Suprapubic skin (tissue), 3 donors: ENCODE measurements at regions not wholly inside any gene's neighbourhood (a gene's known extent, or its start where the extent isn't known, plus 50 kb on each side); places are given as distances from the start of the nearest gene placed in this dataset.

Source experiments
- EP300 ChIP-seq: sonication (generic); formaldehyde crosslinking; IDR thresholded peaks from one replicate; pipeline ENCODE4 v1.6.1; 2017; ENCODE audit warnings: antibody characterized with exemption
- POLR2A ChIP-seq, 2 donors: fragments of 450-650 bp; IDR thresholded peaks; one replicate each; pipeline ENCODE4 v1.6.1; 2017; ENCODE audit warnings: antibody characterized with exemption in 2 of 2, mild to moderate bottlenecking in 2 of 2, moderate library complexity in 2 of 2
- TF ChIP-seq, protein P1 (sequence below), 2 donors: fragments of 200-600 bp in 1 of 2; fragments of 450-650 bp in 1 of 2; sonication (generic) in 1 of 2; IDR thresholded peaks; one replicate each; pipeline ENCODE4 v1.5.1; 2016 to 2019; ENCODE audit warnings: antibody characterized with exemption in 2 of 2, mild to moderate bottlenecking in 1 of 2, moderate library complexity in 1 of 2

DNA sequence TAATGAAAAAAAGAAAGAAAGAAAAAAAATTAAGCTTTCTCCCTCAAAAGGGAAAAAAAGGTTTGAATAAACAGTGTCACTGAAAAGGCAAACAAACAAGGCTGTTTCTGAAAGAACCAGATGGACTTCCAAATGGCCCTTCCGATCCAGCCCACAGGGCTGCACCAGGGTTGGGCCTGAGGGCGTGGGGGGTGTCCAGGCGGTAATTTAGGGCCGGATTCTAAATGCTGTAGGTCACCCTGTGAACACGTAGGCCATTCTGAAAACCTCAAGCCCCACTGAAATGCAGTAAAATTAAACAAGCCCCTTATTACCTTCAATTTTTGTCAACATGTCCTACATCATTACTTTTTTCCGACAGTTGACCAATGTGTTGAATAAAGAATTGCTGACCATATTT lies 132.1 kb downstream of the HSD17B3 start:
- TF ChIP-seq, protein P1, sequence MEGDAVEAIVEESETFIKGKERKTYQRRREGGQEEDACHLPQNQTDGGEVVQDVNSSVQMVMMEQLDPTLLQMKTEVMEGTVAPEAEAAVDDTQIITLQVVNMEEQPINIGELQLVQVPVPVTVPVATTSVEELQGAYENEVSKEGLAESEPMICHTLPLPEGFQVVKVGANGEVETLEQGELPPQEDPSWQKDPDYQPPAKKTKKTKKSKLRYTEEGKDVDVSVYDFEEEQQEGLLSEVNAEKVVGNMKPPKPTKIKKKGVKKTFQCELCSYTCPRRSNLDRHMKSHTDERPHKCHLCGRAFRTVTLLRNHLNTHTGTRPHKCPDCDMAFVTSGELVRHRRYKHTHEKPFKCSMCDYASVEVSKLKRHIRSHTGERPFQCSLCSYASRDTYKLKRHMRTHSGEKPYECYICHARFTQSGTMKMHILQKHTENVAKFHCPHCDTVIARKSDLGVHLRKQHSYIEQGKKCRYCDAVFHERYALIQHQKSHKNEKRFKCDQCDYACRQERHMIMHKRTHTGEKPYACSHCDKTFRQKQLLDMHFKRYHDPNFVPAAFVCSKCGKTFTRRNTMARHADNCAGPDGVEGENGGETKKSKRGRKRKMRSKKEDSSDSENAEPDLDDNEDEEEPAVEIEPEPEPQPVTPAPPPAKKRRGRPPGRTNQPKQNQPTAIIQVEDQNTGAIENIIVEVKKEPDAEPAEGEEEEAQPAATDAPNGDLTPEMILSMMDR (IDR thresholded peaks at IDR 0.05), result no peak
- TF ChIP-seq POLR2A (IDR thresholded peaks at IDR 0.05) (no peak), EP300 (no peak)
